ENCODE measurements at regions not wholly inside any gene's neighbourhood (a gene's known extent, or its start where the extent isn't known, plus 50 kb on each side); places are given as distances from the start of the nearest gene placed in this dataset.

- no peak for DNase-seq
These were observed 465.4 kb upstream of the CCL2 start for GRCh38 chr17:33789658-33790057.

GRCh38 chr17:33797181-33797580 is 457.9 kb upstream of the CCL2 start:
- no peak for DNase-seq

DNA sequence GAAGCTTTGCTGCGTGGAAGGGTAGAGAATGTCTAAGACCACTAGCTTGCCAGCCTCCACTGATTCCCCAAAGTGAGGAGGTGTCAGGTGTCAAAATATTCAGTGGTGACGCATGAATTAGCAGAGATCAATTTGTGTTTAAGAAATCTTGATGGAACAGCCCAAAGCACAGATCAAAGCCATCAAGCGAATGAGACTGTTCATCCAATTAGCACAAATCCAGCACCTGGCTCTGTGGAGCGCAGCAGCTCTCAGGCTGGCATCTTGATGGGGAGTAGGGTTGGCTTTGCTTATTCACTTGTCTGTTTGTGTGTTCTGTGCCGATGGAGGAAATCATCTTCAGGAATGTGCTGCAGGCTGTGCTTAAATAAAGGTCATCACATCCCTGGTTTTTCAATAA is 456.8 kb upstream of the CCL2 start:
- DNase-seq = no peak

GRCh38 chr17:33802349-33803198 is 452.5 kb upstream of the CCL2 start:
- DNase-seq = no peak

DNA sequence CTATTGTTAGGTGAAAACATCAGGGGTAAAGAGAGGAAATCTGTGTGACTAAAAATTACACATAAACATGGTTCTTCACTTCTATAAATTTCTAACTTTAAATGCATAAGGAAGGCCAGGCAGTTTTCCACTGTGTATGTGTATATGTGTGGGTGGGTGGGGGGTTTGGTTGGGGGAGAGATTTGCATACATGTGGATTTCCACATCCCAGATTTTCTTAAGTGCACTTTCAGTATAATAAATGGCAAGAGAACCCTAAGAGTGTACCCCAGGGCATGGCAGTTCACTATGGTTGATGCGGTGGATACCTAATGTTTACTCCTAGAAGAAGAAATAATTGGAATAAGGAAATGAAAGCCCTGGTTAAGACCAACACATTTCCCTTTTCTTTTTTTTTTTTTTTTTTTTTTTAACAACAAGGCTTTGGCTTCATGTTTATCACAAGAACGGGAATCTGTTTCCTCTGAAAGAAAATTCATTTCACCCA is 451.8 kb upstream of the CCL2 start:
- DNase-seq = no peak

GRCh38 chr17:33803686-33804085 is 451.4 kb upstream of the CCL2 start:
- no peak for DNase-seq

DNA sequence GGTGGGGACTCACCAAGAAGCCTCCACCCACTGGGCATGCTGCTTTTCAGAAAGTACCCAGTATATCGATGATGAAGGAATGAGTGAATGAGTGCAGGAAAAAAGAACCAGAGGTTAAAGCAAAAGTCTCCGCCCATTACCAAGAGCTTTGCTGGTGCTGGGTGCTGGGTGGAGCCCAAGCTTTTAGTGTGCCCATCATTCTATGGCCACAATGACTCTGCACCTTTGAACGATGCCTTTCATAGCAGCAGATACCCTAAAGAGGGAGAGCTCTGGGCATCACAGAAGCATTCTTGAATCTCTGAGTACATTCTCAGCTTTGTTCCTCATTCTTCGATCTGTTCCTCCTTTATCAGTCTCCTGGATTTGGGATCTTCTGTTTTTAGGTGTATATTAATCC is 450.7 kb upstream of the CCL2 start:
- no peak for DNase-seq

GRCh38 chr17:33806631-33807030 is 448.5 kb upstream of the CCL2 start:
- DNase-seq = no peak

DNA sequence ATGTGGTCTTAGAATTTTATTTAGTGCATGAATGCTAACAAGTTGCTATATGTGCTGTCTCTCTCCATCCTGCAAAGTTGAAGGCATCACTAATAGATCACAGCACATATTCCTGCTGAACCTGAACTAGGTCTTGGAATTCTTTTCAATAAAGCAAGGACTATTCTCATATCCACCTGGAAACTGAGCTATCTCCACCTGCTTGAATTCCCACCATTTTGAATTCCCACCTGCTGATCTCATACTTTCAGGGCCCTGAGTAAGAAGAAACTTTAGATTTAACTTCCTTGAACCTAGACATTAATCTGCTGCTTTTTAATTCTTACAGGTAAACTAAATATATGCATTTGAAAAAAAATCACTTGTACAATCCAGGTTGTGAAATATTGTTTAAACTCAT is 445.3 kb upstream of the CCL2 start:
- DNase-seq = no peak

- no peak for DNase-seq
These were observed 443.9 kb upstream of the CCL2 start for GRCh38 chr17:33811004-33811760.

DNA sequence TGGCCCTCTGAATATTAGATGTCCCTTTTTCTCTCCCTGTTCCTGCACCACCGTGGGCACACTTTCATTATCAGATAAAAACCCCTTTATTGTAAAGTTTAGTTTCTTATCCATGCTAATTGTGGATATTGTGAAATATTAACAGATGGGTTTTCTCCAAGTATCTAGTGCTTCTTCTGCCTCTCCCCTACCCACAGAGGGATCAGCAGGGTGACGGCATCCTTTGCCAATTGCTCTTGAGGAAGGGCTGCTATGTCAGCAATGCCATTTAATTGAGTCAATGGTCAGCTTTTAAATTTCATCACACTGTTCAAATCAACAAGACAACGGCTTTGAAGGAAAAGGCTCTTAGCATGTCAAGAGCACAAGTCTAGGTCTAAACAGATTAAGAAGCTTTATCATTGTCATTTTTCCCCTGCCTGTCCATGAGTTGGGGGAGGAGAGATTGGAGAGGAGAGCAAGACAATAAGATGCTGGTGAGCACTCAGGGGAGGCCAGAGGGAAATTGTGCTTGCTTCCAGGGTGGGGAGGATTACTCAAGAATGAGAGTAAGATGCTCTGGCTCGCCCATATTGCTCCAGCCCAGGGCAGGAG is 443.0 kb upstream of the CCL2 start:
- no peak for DNase-seq

- DNase-seq = no peak
These were observed 440.2 kb upstream of the CCL2 start for GRCh38 chr17:33814852-33815251.

DNA sequence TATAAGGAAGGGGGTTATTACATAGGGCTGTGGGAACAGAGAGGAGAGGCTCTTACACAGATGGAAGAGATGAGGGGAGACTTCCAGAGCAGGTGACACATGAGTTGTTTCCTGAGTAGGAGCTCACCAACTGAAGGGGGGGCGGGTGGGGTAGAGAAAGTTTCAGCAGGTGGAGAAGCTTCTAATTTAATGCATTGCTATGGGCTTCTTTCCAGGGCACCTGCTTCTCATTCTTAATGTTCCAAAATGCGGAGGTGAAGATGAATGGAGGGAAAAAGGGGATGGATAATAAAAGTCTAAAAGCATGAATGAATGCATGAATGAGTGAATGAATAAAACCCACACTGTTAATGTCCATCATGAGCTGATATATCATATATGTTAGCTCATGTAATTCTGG is 439.0 kb upstream of the CCL2 start:
- no peak for DNase-seq

GRCh38 chr17:33816842-33817617 is 438.1 kb upstream of the CCL2 start:
- DNase-seq = no peak

- no peak for DNase-seq
These were observed 435.5 kb upstream of the CCL2 start for GRCh38 chr17:33819539-33819938.

DNA sequence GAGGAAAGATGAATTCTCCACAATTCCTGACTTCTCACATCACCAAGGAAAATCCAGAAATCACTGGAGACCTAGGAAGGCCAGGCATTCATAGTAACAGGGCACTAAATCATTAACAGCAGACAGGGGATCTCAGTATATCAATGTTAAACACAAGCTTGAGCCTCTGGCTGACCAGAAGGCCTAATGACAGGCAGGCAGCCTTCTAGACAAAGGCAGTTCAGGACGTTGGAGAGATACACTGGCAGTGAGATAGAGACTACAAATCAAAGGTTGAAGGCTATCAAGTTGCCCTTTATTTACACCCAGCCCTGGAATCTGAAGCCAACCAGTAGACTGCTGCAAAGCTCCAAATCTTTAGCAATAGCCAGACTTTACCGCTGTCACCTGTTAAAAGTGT is 422.8 kb upstream of the CCL2 start:
- no peak for DNase-seq

- no peak for DNase-seq
These were observed 417.8 kb upstream of the CCL2 start for GRCh38 chr17:33837281-33837680.

DNA sequence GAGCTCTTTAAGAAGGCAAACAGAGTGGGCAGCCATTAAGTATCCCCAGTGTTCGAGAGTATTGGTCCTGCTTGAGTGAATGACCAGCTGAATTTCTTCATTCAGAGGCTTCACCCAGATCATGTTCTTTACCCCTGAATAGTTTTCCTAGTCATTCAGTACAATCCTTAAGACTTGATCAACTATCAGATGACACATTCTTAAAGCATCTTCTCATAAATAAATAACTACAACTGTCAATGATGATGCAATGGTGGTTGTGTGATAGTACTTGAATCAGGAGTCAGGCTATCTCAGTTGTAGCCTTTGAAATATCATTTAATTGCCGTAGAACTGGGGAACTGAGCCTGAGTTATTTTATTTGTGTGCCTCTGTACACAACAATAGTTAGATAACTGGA is 416.8 kb upstream of the CCL2 start:
- DNase-seq = no peak

DNA sequence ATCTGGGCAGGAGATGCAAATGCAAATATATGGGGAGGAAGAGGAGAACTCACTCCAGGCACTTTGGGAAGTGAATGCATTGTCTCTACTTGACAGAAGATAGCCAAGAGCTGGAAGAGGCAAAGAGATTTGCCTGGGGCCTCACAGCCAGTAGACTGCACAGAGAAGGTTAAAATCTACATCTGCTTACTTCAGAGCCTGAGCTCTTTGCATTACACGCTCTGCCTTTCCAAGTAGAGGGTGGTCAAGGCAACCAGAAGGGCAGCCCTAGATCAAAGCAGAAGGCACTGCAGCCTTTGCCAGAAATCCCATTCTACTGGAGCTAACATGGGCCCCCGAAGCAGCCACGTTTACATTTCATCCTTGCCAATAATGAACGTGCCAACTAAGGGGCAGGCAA is 407.2 kb upstream of the CCL2 start:
- no peak for DNase-seq

DNA sequence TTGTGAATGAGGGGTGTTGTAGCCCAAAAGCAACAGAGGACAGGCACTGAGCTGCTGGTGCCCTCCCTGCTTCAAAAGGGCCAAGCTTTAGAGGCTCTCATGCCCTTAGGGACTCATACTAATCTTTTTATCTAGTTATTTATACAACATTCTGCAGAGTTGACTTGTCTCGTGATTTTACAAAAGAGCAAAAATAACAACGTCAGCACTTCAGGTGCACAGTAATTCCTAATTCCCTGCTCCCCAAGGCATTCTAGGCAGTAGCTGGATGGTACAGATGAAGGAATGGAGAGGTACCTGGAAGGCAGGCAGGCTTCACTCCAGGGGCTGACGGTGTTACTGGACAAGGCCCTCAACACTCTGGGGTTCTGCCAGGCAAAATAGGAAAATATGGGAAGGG is 406.7 kb upstream of the CCL2 start:
- DNase-seq = no peak

DNA sequence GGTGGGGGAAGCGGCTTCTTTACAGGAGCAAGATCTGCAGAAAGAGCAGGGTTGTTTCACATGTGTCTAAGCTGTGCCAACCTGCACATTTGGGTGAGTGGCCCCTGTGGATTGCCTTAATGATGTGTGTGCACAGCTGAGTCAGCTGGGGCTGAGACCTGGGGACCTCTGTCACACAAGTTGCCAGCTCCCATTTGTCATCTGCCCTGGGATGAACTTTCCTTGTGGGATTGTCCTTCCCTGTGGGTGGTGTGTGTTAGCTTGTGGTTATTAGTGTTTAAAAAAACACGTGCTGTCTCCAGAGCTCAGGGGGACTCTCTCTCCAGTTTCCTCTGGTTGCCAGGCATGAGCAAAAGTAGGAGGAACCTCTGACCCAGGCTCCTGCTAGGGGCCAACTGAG is 400.5 kb upstream of the CCL2 start:
- no peak for DNase-seq

GRCh38 chr17:33858121-33858520 is 397.0 kb upstream of the CCL2 start:
- no peak for DNase-seq

DNA sequence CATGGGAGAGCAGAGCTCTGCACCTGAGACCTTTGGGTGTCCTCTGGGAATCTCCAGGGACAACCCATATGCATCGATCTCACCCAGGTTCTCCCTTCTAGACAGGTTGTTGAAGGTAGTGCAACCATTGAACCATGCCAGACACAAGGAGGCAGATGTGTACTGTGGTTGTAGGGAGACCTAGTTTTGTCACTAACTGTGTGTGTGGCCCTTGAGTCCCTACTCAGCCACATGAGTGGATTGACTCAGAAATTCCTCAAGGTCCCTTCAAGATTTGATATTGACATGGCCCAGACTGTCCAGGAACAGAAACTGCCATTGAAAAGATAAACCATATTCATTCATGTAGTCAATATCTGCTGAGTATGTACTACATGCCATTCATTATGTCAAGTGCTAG is 396.4 kb upstream of the CCL2 start:
- DNase-seq = no peak
